ENCODE measurements at regions not wholly inside any gene's neighbourhood (a gene's known extent, or its start where the extent isn't known, plus 50 kb on each side); places are given as distances from the start of the nearest gene placed in this dataset.

GRCh38 chr17:71287071-71287823 is 833.6 kb upstream of the SOX9 start:
- Histone ChIP-seq H3K27ac (ENCODE audit: low read depth) (no peak overlapping the region), H3K36me3 (ENCODE audit: insufficient read depth) (no peaks in the 10 kb centered on the region)
- 16% methylated on average over 17 of the region's 17 CpGs for WGBS

GRCh38 chr17:71292006-71292405 is 828.8 kb upstream of the SOX9 start:
- H3K4me3 ChIP-seq (ENCODE audit: low read depth, low read length), result no peak overlapping the region
- no peak for DNase-seq (ENCODE audit: extremely low spot score)
- H3K27ac ChIP-seq (ENCODE audit: low read depth), result no peak overlapping the region
- 33% methylated on average over 1 of the region's 1 CpG for WGBS
- no peaks in the 10 kb centered on the region for H3K36me3 ChIP-seq (ENCODE audit: insufficient read depth)
- no peaks in the 10 kb centered on the region for H3K4me1 ChIP-seq (ENCODE audit: insufficient read depth)

More at GRCh38 chr17:71287071-71287823, 833.6 kb upstream of the SOX9 start:
- no peak overlapping the region for H3K4me3 ChIP-seq (ENCODE audit: low read depth, low read length)
- DNase-seq (ENCODE audit: extremely low spot score), result no peak
- no peaks in the 10 kb centered on the region for H3K4me1 ChIP-seq (ENCODE audit: insufficient read depth)

- Histone ChIP-seq H3K4me3 (ENCODE audit: low read depth, low read length) (no peak overlapping the region), H3K36me3 (ENCODE audit: insufficient read depth) (no peaks in the 10 kb centered on the region), H3K4me1 (ENCODE audit: insufficient read depth) (no peaks in the 10 kb centered on the region), H3K27ac (ENCODE audit: low read depth) (no peak overlapping the region)
- 88% methylated on average over 1 of the region's 1 CpG for WGBS
- no peak for DNase-seq (ENCODE audit: extremely low spot score)
These were observed 824.8 kb upstream of the SOX9 start for GRCh38 chr17:71296005-71296404.

- Histone ChIP-seq H3K36me3 (ENCODE audit: insufficient read depth) (no peaks in the 10 kb centered on the region), H3K4me3 (ENCODE audit: low read depth, low read length) (no peak overlapping the region), H3K27ac (ENCODE audit: low read depth) (no peak overlapping the region), H3K4me1 (ENCODE audit: insufficient read depth) (no peaks in the 10 kb centered on the region)
- DNase-seq (ENCODE audit: extremely low spot score), result no peak
These were observed 819.8 kb upstream of the SOX9 start for GRCh38 chr17:71301063-71301462.

- no peak overlapping the region for H3K4me3 ChIP-seq (ENCODE audit: low read depth, low read length)
- H3K36me3 ChIP-seq (ENCODE audit: insufficient read depth), result no peaks in the 10 kb centered on the region
- DNase-seq (ENCODE audit: extremely low spot score), result no peak
- no peaks in the 10 kb centered on the region for H3K4me1 ChIP-seq (ENCODE audit: insufficient read depth)
- 85% methylated on average over 9 of the region's 9 CpGs for WGBS
- H3K27ac ChIP-seq (ENCODE audit: low read depth), result no peak overlapping the region
These were observed 817.9 kb upstream of the SOX9 start for GRCh38 chr17:71302721-71303549.

- WGBS, result 94% methylated on average over 5 of the region's 5 CpGs
- no peak overlapping the region for H3K4me3 ChIP-seq (ENCODE audit: low read depth, low read length)
- no peaks in the 10 kb centered on the region for H3K36me3 ChIP-seq (ENCODE audit: insufficient read depth)
- H3K4me1 ChIP-seq (ENCODE audit: insufficient read depth), result no peaks in the 10 kb centered on the region
- no peak overlapping the region for H3K27ac ChIP-seq (ENCODE audit: low read depth)
- no peak for DNase-seq (ENCODE audit: extremely low spot score)
These were observed 816.2 kb upstream of the SOX9 start for GRCh38 chr17:71304498-71305158.

GRCh38 chr17:71313866-71314265 is 807.0 kb upstream of the SOX9 start:
- WGBS, result 51% methylated on average over 3 of the region's 3 CpGs
- no peaks in the 10 kb centered on the region for H3K4me1 ChIP-seq (ENCODE audit: insufficient read depth)
- H3K36me3 ChIP-seq (ENCODE audit: insufficient read depth), result no peaks in the 10 kb centered on the region
- H3K4me3 ChIP-seq (ENCODE audit: low read depth, low read length), result no peak overlapping the region
- no peak for DNase-seq (ENCODE audit: extremely low spot score)
- H3K27ac ChIP-seq (ENCODE audit: low read depth), result no peak overlapping the region

GRCh38 chr17:71315568-71315967 is 805.3 kb upstream of the SOX9 start:
- no peaks in the 10 kb centered on the region for H3K4me1 ChIP-seq (ENCODE audit: insufficient read depth)
- H3K4me3 ChIP-seq (ENCODE audit: low read depth, low read length), result no peak overlapping the region
- no peak overlapping the region for H3K27ac ChIP-seq (ENCODE audit: low read depth)
- no peaks in the 10 kb centered on the region for H3K36me3 ChIP-seq (ENCODE audit: insufficient read depth)
- 73% methylated on average over 3 of the region's 3 CpGs for WGBS
- DNase-seq (ENCODE audit: extremely low spot score), result no peak

GRCh38 chr17:71316176-71316897 is 804.5 kb upstream of the SOX9 start:
- no peak overlapping the region for H3K4me3 ChIP-seq (ENCODE audit: low read depth, low read length)
- no peak overlapping the region for H3K27ac ChIP-seq (ENCODE audit: low read depth)
- DNase-seq (ENCODE audit: extremely low spot score), result peak; percentile 39
- no peaks in the 10 kb centered on the region for H3K36me3 ChIP-seq (ENCODE audit: insufficient read depth)
- H3K4me1 ChIP-seq (ENCODE audit: insufficient read depth), result no peaks in the 10 kb centered on the region
- WGBS, result 48% methylated on average over 4 of the region's 4 CpGs

GRCh38 chr17:71320009-71320796 is 800.6 kb upstream of the SOX9 start:
- H3K27ac ChIP-seq (ENCODE audit: low read depth), result no peak overlapping the region
- no peak for DNase-seq (ENCODE audit: extremely low spot score)
- 41% methylated on average over 6 of the region's 6 CpGs for WGBS
- H3K4me3 ChIP-seq (ENCODE audit: low read depth, low read length), result no peak overlapping the region
- no peaks in the 10 kb centered on the region for H3K4me1 ChIP-seq (ENCODE audit: insufficient read depth)
- H3K36me3 ChIP-seq (ENCODE audit: insufficient read depth), result no peaks in the 10 kb centered on the region

GRCh38 chr17:71325117-71325516 is 795.7 kb upstream of the SOX9 start:
- Histone ChIP-seq H3K4me1 (ENCODE audit: insufficient read depth) (no peaks in the 10 kb centered on the region), H3K36me3 (ENCODE audit: insufficient read depth) (no peaks in the 10 kb centered on the region), H3K27ac (ENCODE audit: low read depth) (no peak overlapping the region), H3K4me3 (ENCODE audit: low read depth, low read length) (no peak overlapping the region)
- WGBS, result 74% methylated on average over 1 of the region's 1 CpG
- no peak for DNase-seq (ENCODE audit: extremely low spot score)

GRCh38 chr17:71325886-71326285 is 794.9 kb upstream of the SOX9 start:
- Histone ChIP-seq H3K4me1 (ENCODE audit: insufficient read depth) (no peaks in the 10 kb centered on the region), H3K27ac (ENCODE audit: low read depth) (no peak overlapping the region), H3K4me3 (ENCODE audit: low read depth, low read length) (no peak overlapping the region), H3K36me3 (ENCODE audit: insufficient read depth) (no peaks in the 10 kb centered on the region)
- DNase-seq (ENCODE audit: extremely low spot score), result no peak
- 70% methylated on average over 3 of the region's 3 CpGs for WGBS

Data from urinary bladder (tissue), 3 donors.